CD14-positive monocyte (primary cell): ENCODE measurements at regions not wholly inside any gene's neighbourhood (a gene's known extent, or its start where the extent isn't known, plus 50 kb on each side); places are given as distances from the start of the nearest gene placed in this dataset.

Experiments
- DNase-seq, 3 donors: peaks; one replicate each; pipeline ENCODE4 v3.0.0-alpha.2; 2011 to 2022
- H2AFZ ChIP-seq: 2 replicates; pipeline ENCODE4 v1.6.0; 2012; ENCODE audit warnings: mild to moderate bottlenecking, low read depth, low read length, inconsistent platforms; ENCODE audit not compliant: insufficient read depth, poor library complexity, severe bottlenecking
- H3K27ac ChIP-seq, 2 donors: 1 replicate in 1 of 2; 2 replicates in 1 of 2; pipeline ENCODE4 v1.5.1; 2012 to 2013; ENCODE audit warnings: low read length in 2 of 2, control low read depth in 1 of 2, inconsistent platforms in 1 of 2, low read depth in 1 of 2, mild to moderate bottlenecking in 1 of 2
- H3K27me3 ChIP-seq, 2 donors: one replicate each; pipeline versions ENCODE4 v1.6.0 to v1.6.1; 2011 to 2013; ENCODE audit warnings: low read length in 2 of 2; ENCODE audit not compliant: control insufficient read depth in 2 of 2, insufficient read depth in 2 of 2
- H3K36me3 ChIP-seq, 2 donors: replicated peaks in 1 of 2; 1 replicate in 1 of 2; 2 replicates in 1 of 2; pipeline versions ENCODE4 v1.5.1 to v1.6.1; 2012 to 2013; ENCODE audit warnings: low read length in 2 of 2, control low read depth in 1 of 2, inconsistent platforms in 1 of 2, mild to moderate bottlenecking in 1 of 2; ENCODE audit not compliant: insufficient read depth in 2 of 2, control insufficient read depth in 1 of 2
- H3K4me1 ChIP-seq, 2 donors: 1 replicate in 1 of 2; 2 replicates in 1 of 2; pipeline versions ENCODE4 v1.5.1 to v1.6.1; 2012 to 2013; ENCODE audit warnings: low read length in 2 of 2, control low read depth in 1 of 2, inconsistent platforms in 1 of 2, mild to moderate bottlenecking in 1 of 2, moderate library complexity in 1 of 2; ENCODE audit not compliant: insufficient read depth in 2 of 2, control insufficient read depth in 1 of 2
- H3K4me2 ChIP-seq: replicated peaks from 2 replicates; pipeline ENCODE3; 2012; ENCODE audit warnings: low read length, moderate library complexity, mild to moderate bottlenecking; ENCODE audit not compliant: poor library complexity, severe bottlenecking; ENCODE audit errors: extremely low read depth
- H3K4me3 ChIP-seq, 3 experiments: fragments of 200-600 bp in 1 of 3; sonication (generic) in 1 of 3; replicated peaks in 1 of 3; 1 replicate in 2 of 3; 2 replicates in 1 of 3; pipeline ENCODE4 v1.5.1; 2011 to 2013; ENCODE audit warnings: low read length in 3 of 3, mild to moderate bottlenecking in 3 of 3, control low read depth in 2 of 3, low read depth in 2 of 3, inconsistent platforms in 1 of 3, moderate library complexity in 1 of 3
- H3K79me2 ChIP-seq: 2 replicates; pipeline ENCODE4 v1.6.0; 2012; ENCODE audit warnings: mild to moderate bottlenecking, control low read depth, inconsistent platforms, low read length, moderate library complexity; ENCODE audit not compliant: insufficient read depth
- H3K9ac ChIP-seq: 2 replicates; pipeline ENCODE4 v1.6.0; 2017; ENCODE audit warnings: low read length, mild to moderate bottlenecking; ENCODE audit not compliant: insufficient read depth, poor library complexity, severe bottlenecking
- H3K9me3 ChIP-seq, 2 donors: replicated peaks in 1 of 2; 1 replicate in 1 of 2; 2 replicates in 1 of 2; pipeline versions ENCODE4 v1.5.1 to v1.6.1; 2012 to 2013; ENCODE audit warnings: low read length in 2 of 2, control low read depth in 1 of 2; ENCODE audit not compliant: control insufficient read depth in 1 of 2, insufficient read depth in 1 of 2
- H4K20me1 ChIP-seq: 2 replicates; pipeline ENCODE4 v1.6.0; 2012; ENCODE audit warnings: mild to moderate bottlenecking, low read length, control low read depth, moderate library complexity; ENCODE audit not compliant: insufficient read depth
- H3K27ac Mint-ChIP-seq, 7 donors: one replicate each; pipeline ENCODE4 v1.8.0; 2020; ENCODE audit warnings: mild to moderate bottlenecking in 7 of 7, mixed read lengths in 7 of 7, moderate library complexity in 6 of 7, inconsistent platforms in 2 of 7
- H3K27me3 Mint-ChIP-seq, 3 donors: one replicate each; pipeline ENCODE4 v1.8.0; 2021 to 2022; ENCODE audit warnings: low read depth in 3 of 3, mild to moderate bottlenecking in 3 of 3, mixed read lengths in 3 of 3, moderate library complexity in 3 of 3, inconsistent platforms in 1 of 3
- H3K36me3 Mint-ChIP-seq, 2 donors: one replicate each; pipeline ENCODE4 v1.8.0; 2020; ENCODE audit warnings: mixed read lengths in 2 of 2, inconsistent platforms in 1 of 2, mild to moderate bottlenecking in 1 of 2
- H3K4me1 Mint-ChIP-seq: one replicate; pipeline ENCODE4 v1.8.0; 2020; ENCODE audit warnings: mild to moderate bottlenecking, mixed read lengths
- H3K4me3 Mint-ChIP-seq, 2 donors: one replicate each; pipeline ENCODE4 v1.8.0; 2020; ENCODE audit warnings: mild to moderate bottlenecking in 2 of 2, mixed read lengths in 2 of 2, moderate library complexity in 1 of 2
- H3K9me3 Mint-ChIP-seq, 7 donors: one replicate each; pipeline ENCODE4 v1.8.0; 2020 to 2022; ENCODE audit warnings: mixed read lengths in 7 of 7, mild to moderate bottlenecking in 6 of 7, moderate library complexity in 6 of 7, inconsistent platforms in 2 of 7
- CTCF ChIP-seq: fragments of 200-600 bp; IDR thresholded peaks from one replicate; pipeline ENCODE4 v1.8.0; 2022; ENCODE audit warnings: antibody characterized with exemption, mild to moderate bottlenecking
- WGBS: methylation state at CpG from one replicate; pipeline ENCODE4 v1.1.5; 2013; ENCODE audit warnings: missing lambda C conversion rate; ENCODE audit not compliant: insufficient coverage; 5-methylcytosine and 5-hydroxymethylcytosine counted together
- intact Hi-C, 2 donors: fragments of 100-400 bp; cut with micrococcal nuclease; formaldehyde crosslinking; loops; one replicate each; pipeline versions ENCODE4 v1.15.0 to v1.15.1; 2023

- TF ChIP-seq CTCF, result no peak
- no peak overlapping the region for H3K4me3 Mint-ChIP-seq
- intact Hi-C loops, result no loop called here
- WGBS, result 96% methylated on average over 4 of the region's 9 CpGs
- no peak overlapping the region for H3K4me2 ChIP-seq
- H3K36me3 Mint-ChIP-seq, result peaks cover 55 to 88% of the 10 kb centered on the region in 2 donors
- H3K27me3 ChIP-seq, result no peaks in the 10 kb centered on the region
- no peak overlapping the region for H2AFZ ChIP-seq
- H3K9ac ChIP-seq, result no peak overlapping the region
- H3K4me3 ChIP-seq, result no peak overlapping the region
- peaks cover 72 to 85% of the 10 kb centered on the region in 2 donors for H3K36me3 ChIP-seq
- H3K9me3 ChIP-seq, result no peaks in the 10 kb centered on the region
- peaks cover 32% of the 10 kb centered on the region for H3K4me1 Mint-ChIP-seq
- no peaks in the 10 kb centered on the region for H3K27me3 Mint-ChIP-seq
- peaks cover 57% of the 10 kb centered on the region for H4K20me1 ChIP-seq
- peaks cover 0 to 2% (median 0%) of the 10 kb centered on the region in 7 donors for H3K9me3 Mint-ChIP-seq
- no peak overlapping the region for H3K27ac Mint-ChIP-seq
- DNase-seq, result no peak
- H3K27ac ChIP-seq, result no peak overlapping the region
- peaks cover 29 to 34% of the 10 kb centered on the region in 2 donors for H3K4me1 ChIP-seq
- H3K79me2 ChIP-seq, result no peaks in the 10 kb centered on the region
These were observed 356.2 kb downstream of the SEC14L1 start for GRCh38 chr17:77496831-77497577.

GRCh38 chr17:77497578-77497934 is 356.8 kb downstream of the SEC14L1 start:
- Mint-ChIP-seq H3K36me3 (peaks cover 50 to 83% of the 10 kb centered on the region in 2 donors), H3K27me3 (no peaks in the 10 kb centered on the region), H3K4me1 (peaks cover 26% of the 10 kb centered on the region), H3K27ac (no peak overlapping the region), H3K4me3 (no peak overlapping the region), H3K9me3 (peaks cover 0 to 2% (median 0%) of the 10 kb centered on the region in 7 donors)
- no peak overlapping the region for H3K27ac ChIP-seq
- peaks cover 57% of the 10 kb centered on the region for H4K20me1 ChIP-seq
- no peak overlapping the region for H3K9ac ChIP-seq
- H3K4me1 ChIP-seq, result peaks cover 28% of the 10 kb centered on the region in 2 donors
- 100% methylated on average over 3 of the region's 8 CpGs for WGBS
- no peak for TF ChIP-seq CTCF
- DNase-seq, result no peak
- H3K36me3 ChIP-seq, result peaks cover 68 to 80% of the 10 kb centered on the region in 2 donors
- no peak overlapping the region for H3K4me2 ChIP-seq
- no peaks in the 10 kb centered on the region for H3K79me2 ChIP-seq
- no peak overlapping the region for H3K4me3 ChIP-seq
- no peaks in the 10 kb centered on the region for H3K9me3 ChIP-seq
- H3K27me3 ChIP-seq, result no peaks in the 10 kb centered on the region
- intact Hi-C loops, result no loop called here
- no peak overlapping the region for H2AFZ ChIP-seq
